ENCODE measurements at regions not wholly inside any gene's neighbourhood (a gene's known extent, or its start where the extent isn't known, plus 50 kb on each side); places are given as distances from the start of the nearest gene placed in this dataset.
"Not testable (repeated sequence)": the region's sequence is repeated elsewhere in the genome, so short reads cannot be mapped to it uniquely, and the experiment has no call there.

DNA sequence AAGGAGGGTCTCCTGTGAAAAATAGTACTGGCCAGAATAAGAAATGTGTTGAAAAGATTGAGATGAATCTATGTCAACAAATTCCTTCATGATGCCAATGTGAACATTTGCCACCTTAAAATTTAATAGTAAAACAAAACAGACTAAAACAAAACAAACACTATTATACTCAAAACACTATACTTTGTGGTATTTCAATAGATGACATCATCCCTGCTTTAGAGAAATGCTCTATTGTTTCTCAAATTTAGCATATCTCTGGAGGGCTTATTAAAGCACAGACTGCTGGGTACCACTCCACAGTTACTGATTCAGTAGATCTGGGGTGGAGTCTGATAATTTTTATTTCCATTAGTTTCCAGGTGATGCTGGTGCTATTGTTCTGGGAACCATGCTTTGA lies 579.4 kb upstream of the FAM98A start:
- DNase-seq (ENCODE audit: low spot score) = no peak

DNA sequence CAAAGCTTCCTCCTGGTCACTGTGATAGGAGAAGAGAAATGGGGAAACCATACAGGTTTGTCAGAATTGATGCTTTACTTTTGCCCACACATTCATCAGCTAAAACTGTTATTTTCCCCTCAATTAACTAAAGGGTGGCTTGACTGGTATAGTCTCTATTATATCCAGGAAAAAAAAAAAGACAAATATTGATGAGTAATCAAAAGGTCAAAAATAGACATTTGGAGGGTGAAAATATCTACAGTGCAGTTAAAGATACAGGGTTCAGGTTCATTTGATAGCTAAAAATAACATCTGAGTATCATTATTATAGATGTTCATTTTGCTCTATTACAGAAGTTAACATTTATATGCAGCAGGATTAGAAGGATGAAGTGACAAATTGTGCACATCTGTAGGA lies 577.6 kb upstream of the FAM98A start:
- no peak for DNase-seq (ENCODE audit: low spot score)

DNA sequence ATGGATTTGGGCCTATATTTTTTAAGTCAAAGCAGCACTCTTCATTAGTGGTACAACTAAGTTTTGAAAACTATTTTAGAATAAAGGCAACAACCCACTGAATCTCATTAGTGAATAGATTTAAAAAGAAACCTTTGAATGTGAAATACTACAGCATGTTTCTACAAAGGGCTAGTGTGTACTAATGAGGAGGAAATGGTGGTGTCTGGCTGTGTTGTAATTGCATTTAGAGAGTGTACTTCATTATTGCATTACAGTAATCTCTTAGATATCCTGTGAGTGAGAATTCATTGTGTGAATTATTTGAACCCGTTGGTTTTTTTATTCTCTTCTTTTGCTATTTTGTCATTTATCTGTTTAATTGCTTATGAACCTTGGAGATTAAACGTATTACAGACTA lies 575.4 kb upstream of the FAM98A start:
- no peak for DNase-seq (ENCODE audit: low spot score)

DNA sequence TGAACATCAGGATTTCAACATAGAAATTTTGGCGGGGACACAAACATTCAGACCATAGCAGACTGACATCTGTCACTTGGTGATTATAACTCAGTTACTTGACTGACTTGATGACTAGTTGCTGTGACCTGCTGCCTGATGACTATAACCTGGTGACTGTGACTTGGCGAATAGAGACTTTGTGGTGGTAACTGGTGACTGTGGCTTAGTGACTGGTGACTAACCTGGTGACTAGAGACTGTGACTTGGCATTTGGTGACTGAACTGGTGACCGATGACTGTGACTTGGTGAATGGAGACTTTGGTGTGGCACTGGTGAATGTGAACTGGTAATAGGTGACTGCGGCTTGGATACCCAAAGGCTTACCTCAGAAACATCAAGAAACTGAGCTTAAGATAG lies 563.1 kb upstream of the FAM98A start:
- peak; percentile 59 for DNase-seq (ENCODE audit: low spot score)

DNA sequence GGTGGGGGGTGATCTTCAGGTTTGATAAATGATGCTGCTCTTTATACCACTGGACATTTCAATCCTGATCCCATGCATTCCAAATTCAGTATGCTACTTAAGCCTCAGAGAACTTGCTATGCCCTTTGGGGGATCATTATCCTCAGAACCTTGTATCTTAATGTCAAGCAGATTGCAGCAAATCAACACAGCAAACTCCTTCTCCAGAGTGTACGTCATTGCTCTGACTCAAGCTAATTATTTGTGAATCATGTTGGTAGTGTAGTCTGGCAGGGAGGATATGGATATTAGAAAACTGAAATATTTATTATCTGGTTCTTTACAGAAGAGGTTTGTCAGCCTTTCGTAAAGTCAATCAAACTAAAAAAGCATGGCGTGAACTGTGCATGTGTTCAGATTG lies 562.5 kb upstream of the FAM98A start:
- no peak for DNase-seq (ENCODE audit: low spot score)

DNA sequence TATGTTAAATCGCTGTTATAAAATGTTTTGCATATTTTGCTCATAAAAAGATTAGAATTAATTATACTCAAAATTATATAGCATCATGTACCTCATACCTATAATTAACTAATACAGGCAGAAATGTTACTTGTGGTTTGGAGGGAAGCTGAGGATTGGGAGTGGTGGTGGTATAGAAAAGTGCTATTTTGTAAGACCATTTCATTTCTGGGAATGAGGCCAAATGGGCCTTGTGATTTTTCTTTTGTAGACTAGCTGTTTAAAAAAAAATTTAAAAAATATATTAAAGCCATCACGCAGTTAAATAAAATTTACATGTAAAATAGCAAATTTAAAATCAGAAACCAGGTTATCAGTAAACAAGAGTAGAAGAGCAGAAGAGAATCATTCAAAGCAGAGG lies 560.8 kb upstream of the FAM98A start:
- DNase-seq (ENCODE audit: low spot score) = no peak

DNA sequence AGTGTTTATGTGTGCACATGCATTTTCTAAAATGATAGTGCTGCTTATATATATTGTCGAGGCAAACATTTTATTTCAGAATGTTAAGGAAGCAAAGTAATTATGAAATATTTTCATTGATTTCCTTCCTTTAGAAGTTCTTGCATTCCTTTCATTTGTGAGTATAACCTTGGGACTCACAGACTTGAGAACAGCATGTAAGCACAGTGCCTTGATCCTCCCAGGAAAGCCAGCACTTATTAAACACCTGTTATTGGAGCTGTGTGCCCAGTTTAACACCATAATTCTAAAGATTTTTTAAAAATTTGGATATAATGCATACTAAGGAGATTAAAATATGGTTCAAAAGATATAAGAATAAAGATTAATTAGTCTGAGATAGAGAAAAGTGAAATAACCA lies 554.4 kb upstream of the FAM98A start:
- DNase-seq (ENCODE audit: low spot score) = no peak

DNA sequence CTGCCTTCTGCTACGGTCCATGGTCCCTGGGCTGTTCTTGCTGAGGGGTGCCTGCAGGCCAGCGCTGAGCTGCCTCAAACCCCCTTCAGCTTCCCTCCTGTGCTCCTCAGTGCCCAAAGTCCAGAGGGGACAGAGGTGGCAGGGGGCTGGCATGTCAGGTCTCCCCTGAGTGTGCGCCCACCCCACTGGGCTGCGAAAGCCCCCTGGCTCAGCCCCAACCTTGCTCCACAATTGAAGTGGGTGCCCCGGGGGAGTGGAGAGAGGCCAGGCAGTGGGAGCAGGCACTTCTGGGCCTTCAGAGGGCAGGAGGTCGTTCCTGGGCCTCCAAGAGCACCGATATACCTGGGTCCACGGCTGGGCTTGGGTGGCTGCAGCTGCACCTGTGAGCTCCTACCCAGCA lies 548.7 kb upstream of the FAM98A start:
- DNase-seq (ENCODE audit: low spot score) = no peak

DNA sequence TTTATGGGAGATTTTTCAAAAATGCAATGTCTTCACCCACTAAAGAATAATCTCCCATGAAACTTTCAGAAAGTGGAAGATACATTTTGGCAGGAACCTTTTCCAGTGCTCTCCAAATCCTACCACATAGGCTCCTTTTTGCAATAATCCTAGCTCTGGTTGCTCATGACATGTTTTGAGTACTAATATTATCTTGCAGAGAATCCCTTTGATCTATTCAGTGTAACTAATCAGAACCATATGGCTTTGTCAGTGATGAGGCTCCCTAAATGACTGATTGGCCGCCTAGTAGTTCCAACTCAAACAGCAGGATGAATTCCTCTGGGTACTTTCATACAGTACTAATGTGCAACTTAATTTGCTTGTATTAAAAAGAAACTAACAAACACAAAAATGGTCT lies 544.0 kb upstream of the FAM98A start:
- DNase-seq (ENCODE audit: low spot score) = no peak

DNA sequence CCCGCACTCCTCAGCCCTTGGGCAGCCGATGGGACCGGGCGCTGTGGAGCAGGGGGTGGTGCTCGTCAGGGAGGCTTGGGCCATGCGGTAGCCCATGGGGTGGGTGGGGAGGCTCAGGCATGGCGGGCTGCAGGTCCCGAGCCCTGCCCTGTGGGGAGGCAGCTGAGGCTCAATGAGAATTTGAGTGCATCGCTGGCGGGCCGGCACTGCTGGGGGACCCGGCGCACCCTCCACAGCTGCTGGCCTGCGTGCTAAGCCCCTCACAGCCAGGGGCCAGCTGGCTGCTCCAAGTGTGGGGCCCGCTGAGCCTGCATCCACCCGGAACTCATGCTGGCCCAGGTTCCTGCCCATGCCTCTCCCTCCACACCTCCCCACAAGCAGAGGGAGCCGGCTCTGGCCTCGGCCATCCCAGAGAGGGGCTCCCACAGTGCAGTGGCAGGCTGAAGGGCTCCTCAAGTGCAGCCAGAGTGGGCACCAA lies 543.5 kb upstream of the FAM98A start:
- not testable (repeated sequence) for DNase-seq (ENCODE audit: low spot score)

DNA sequence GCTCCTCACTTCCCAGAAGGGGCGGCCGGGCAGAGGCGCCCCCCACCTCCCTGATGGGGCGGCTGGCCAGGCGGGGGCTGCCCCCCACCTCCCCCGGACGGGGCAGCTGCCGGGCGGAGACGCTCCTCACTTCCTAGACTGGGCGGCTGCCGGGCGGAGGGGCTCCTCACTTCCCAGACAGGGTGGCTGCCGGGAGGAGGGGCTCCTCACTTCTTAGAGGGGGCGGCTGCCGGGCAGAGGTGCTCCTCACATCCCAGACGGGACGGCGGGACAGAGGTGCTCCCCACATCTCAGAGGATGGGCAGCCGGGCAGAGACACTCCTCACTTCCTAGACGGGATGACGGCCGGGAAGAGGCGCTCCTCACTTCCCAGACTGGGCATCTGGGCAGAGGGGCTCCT lies 534.0 kb upstream of the FAM98A start:
- not testable (repeated sequence) for DNase-seq (ENCODE audit: low spot score)

DNA sequence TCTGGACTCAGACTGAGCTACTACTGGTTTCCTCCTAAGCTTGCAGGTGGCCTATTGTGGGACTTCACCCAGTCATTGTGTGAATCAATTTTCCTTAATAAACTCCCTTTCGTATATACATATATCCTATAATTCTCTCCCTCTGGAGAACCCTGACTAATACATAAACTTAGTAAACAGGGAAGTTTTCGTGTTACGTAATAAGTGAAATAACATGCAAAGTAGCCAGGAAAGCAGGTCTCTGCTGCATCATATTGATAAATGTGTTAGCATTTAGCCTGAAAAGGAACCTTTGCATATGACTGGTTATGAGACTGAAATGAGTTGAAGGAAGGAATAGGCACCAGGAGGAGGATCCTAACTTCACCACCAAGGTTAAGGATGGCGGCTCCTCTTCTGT lies 527.2 kb upstream of the FAM98A start:
- DNase-seq (ENCODE audit: low spot score) = no peak

DNA sequence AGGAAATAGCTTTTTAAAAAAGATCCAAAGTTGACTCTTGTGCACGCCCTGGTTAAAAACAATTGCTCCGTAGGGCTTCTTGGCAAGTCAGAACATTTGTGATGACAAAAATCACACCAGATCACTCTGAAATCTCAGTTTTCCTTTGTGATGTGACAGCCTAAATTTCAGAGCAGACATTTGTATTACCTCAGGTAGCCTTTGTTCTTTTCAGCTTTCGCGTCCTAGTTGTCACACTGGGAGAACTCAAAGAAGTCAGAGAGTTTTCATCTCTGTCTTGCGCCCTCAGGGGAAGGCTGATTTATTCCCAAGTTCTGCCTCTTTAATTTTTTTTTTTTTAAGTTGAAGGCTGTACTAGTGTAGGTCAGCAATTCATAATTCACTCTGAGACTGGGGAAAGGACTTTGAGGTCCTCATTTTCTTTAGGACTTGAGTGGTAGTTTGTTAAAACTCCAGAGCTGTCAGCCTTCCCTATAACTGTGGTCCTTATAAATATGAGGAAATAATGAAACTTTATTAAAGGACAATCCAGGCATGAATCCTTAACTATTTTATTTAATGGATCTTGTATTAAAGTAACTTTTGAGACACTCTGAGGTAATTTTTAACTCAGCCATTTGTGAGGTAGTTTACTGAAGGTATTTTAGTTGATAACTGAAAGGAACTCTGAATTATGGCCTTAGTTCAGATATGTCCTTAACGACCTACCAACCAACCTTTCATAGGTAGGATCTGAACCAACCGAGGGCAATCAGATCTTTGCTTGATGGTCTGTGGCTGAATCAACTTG lies 525.1 kb upstream of the FAM98A start:
- no peak for DNase-seq (ENCODE audit: low spot score)

DNA sequence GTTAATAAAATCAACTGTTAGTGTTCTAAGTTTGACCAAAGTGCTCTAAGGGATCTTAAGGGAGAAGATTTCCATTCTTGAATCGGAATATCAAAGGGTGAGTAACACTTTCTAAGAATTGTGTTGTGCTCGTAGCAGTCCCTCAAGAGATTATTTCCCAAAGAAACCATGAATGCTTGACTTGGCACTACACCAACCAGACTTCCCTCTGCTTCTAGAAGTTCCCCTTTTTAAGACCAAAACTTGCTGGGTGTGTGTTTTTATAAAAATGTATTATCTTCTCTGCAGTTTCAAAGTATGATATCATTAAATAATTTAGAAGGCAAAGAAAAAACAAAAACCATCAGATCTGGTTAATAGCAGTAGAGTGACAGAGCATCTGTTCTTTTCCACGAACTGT lies 522.0 kb upstream of the FAM98A start:
- no peak for DNase-seq (ENCODE audit: low spot score)

DNA sequence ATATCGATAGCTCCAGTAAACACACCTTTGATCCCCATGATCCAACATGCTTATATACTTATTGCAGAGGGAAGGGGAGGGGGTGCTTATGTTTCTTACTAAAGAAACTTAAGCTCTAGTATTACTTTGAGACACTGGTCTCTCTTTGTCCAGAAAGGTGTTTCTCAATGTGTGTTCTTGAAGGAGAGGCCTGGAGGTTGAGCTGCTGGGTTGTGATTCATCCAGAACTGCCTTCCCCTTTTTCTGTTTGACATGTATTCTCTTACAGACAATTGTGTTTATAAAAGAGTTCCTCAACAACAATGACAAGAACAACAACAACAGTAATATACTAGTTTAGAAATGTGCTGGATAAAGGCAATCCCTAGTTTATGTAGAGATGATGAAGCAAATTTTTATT lies 516.0 kb upstream of the FAM98A start:
- no peak for DNase-seq (ENCODE audit: low spot score)

DNA sequence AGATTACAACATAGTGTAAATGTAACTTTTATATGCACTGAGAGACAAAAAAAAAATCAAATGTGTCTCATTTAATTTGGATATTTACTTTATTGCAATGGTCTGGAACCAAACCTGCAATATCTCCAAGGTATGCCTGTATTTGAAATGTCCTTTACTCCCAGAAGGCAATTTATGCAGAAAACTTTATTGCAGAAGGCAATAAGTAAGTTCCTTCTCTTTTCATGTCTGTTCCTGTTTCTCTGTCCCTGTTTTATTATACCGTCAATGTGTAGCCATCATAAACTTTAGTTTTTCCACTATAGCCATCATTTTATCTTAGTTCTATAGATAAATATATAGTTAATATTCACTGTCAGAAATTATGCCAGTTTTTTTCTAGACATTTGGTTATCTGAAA lies 513.1 kb upstream of the FAM98A start:
- no peak for DNase-seq (ENCODE audit: low spot score)

DNA sequence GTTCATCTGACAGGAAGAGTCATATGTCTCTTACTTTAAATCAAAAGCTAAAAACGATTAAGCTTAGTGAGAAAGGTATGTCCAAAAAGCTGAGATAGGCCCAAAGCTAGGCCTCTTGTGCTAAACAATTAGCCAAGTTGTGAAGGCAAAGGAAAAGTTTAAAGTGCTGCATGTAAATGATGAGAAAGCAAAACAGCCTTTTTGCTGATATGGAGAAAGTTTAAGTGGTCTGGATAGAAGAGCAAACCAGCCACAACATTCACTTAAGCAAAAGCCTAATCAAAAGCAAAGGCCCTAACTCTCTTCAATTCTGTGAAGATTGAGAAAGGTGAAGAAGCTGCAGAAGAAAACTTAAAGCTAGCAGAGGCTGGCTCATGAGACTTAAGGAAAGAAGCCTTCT lies 511.3 kb upstream of the FAM98A start:
- DNase-seq (ENCODE audit: low spot score) = no peak

DNA sequence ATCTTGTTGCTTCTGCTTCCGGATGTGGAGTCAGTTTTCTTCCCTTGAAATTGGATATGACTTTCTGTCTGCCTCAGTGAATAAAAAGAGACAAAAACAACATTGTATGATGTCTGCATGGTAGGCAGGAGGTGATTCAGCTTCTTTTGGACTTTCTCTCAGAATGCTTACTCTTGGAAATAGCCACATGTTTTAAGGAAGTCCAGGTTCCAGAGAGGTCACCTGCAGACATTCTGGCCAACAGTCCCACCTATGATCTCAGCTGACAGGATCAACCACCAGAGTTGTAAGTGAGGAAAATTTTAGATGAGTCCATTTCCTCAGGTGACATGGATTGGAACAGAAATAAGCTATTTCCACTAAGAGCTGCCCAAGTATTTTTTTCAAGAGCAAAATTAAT lies 508.7 kb upstream of the FAM98A start:
- DNase-seq (ENCODE audit: low spot score) = no peak

DNA sequence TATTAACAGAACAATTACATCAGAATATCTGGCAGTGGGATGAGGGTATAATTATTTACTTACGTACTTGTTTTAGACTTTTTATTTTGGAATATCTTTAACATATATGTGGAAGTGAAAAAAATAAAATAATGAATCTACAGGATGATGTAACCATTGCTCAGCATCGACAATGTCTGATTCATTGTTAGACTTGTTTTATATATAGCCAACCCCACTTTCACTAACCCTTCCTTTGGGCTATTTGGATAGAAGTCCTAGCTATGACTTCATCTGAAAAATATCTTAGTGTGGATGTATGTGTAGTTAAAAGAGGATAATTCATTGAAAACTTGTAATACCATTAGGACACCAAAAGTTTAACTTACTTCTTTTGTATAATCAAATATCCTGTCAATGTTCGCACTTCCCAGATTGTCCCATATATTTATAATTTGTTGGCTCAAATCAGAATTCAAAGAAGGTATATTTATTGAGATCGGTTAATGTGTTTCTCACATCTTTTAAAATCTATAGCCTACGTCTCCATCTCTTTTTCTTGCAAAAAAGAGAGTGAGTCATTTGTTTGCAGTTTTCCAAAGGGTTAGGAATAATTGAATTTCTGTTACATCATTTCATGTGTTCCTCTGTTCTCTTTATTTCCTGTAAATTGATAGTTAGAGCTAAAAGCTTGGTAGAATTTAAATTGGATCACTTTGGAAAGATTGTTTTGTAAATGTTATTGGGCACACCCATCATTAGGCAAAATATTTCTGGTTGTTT lies 506.1 kb upstream of the FAM98A start:
- DNase-seq (ENCODE audit: low spot score) = peak; percentile 71

DNA sequence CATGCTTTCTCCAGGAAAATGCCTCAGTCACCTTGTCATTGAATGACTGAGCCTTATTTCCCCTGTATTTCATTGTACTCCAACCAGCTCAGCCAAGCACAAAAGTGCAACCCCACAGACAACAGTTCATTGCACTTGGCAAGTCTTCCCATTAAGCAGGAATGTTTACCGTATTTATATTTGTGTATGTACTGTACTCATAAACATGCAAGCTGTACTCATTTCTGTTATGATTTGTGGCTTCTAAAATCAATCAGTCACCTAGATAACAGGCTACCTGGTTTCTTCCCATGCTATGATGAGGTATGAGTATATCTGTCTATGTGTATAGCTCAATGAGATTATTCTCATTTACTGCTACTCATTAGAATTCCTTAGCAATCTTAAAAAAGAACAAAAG lies 505.5 kb upstream of the FAM98A start:
- DNase-seq (ENCODE audit: low spot score) = peak; percentile 0

DNA sequence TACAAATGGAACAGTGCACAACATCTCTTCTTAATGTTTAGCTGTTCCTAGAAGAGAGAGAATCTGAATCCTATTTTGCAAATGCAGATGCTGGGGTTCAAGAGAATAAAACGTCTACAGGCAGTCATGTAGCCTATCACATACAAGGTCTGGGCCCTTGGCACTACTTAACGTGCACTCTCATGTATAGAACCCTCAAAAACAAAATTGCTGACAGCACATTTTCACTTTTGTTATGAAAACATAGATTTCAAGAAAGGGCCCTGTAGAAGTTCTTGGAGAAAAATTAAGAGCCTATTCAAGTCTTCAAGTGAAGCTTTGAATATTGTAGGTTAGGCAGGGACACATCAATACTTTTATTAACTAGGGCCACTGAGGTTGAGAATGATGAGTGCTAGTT lies 504.3 kb upstream of the FAM98A start:
- no peak for DNase-seq (ENCODE audit: low spot score)

DNA sequence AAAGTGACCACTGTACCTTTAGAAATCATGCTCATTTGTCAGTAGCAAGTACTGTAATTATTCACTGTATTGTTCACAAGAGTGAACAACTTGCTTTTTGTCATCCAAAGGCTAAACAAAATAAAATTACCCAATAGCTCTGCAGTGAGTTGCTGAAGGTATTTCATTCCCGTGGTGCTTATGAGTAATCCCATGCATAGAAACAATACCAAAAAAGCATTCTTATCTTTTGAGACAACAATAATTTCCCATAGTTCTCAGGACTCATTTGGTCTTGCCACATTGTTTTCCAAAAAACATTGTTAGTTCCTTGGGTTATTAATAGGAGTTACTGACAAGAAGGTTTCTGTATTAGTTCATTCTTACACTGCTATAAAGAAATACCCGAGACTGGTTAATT lies 503.2 kb upstream of the FAM98A start:
- no peak for DNase-seq (ENCODE audit: low spot score)

DNA sequence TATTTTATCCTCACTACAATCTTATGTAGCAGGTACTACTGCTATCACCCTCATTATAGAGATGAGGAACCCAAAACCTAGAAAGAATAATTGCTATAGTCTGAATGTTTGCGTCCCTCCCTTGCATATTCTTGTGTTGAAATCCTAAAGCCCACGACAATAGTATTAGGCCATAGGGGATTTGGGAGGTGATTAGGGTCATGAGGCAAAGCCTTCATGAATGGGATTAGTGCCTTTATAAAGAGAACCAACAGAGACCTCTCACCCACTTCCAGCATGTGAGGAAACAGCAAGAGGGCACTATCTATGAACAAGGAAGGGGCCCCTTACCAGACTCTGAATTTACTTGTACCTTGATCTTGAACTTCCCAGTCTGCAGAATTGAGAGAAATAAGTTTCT lies 500.3 kb upstream of the FAM98A start:
- no peak for DNase-seq (ENCODE audit: low spot score)

DNA sequence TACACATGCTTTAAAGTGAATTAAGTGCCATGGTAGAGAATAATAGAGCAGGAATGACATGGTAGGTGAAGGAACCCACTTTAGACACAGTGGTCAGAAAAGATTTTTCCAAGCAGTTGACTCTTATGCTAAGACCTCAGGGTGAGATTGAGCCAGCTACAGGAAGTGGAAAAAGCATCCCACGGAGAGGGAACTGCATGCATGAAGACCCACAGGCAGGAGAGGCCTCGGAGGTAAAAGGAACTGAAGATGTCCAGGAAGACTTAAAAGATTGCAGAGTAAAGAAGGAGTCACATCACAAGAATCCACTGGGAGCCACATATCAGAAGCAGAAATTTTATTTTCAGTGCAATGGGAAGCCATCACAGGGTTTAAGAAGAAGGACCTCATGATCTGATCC lies 499.2 kb upstream of the FAM98A start:
- DNase-seq (ENCODE audit: low spot score) = no peak
